T47D (cell line): ENCODE measurements at regions not wholly inside any gene's neighbourhood (a gene's known extent, or its start where the extent isn't known, plus 50 kb on each side); places are given as distances from the start of the nearest gene placed in this dataset.
"Not testable (repeated sequence)": the region's sequence is repeated elsewhere in the genome, so short reads cannot be mapped to it uniquely, and the experiment has no call there.

Experiments used
- DNase-seq, 2 experiments: peaks; one replicate each; pipeline versions ENCODE4 v3.0.0 to v3.0.0-alpha.2; 2011 to 2012; ENCODE audit warnings: low read depth in 1 of 2, low spot score in 1 of 2
- JUND ChIP-seq: IDR thresholded peaks from 2 replicates; pipeline ENCODE4 v1.6.1; 2012; ENCODE audit warnings: low read depth
- in situ Hi-C: cut with HindIII; loops from 2 replicates; pipeline ENCODE4 v1.10.0; 2016; ENCODE audit warnings: low sequenced_read_pairs, low pct_unique_long_range_greater_than_20kb

- no peak for DNase-seq
- TF ChIP-seq JUND = no peak
- in situ Hi-C loops = no loop called here
Observed at GRCh38 chr13:38415233-38415632, 65.6 kb downstream of the UFM1 start.

DNA sequence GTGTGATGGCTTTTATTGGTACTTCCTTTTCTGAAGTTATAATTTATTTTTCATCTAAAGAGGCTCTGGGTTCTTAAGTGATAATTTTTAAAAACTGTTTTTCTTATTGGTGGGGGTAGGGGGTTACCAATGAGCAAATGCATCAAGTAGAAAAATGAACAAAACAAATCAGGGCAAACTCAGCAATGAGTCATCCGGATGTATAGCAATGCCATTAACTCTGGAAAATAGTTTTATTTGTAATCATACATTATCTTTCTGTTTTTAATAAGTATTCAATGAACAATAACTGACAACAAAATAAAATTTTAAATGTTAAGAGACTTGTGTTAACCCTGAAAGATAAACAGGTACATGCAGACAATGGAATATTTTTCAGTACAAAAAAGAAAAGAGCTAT, 67.6 kb downstream of the UFM1 start:
- TF ChIP-seq JUND = no peak
- DNase-seq = no peak
- in situ Hi-C loops = no loop called here

GRCh38 chr13:38417727-38418126, 68.1 kb downstream of the UFM1 start:
- DNase-seq = peak in 1 of 2 experiments; percentile 57
- no peak for TF ChIP-seq JUND
- in situ Hi-C loops = no loop called here

DNA sequence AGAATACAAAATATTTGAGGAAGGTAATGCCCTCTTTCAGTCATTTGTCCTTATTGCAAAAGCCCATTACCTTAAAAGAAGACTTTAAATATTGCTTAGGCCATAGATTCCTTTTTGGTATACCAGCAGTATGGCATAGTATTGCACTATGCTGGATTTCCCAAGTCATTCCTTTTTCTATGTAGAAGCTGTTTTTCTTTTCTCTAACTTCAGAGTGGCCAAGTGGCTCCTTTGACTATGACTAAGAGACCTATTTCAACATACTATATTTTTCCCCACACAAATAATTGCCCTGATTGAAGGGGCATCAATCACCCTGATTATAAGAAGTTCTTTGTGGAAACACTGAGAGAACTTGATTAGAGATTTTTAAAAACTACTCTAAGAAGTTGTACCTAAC, 68.6 kb downstream of the UFM1 start:
- no peak for DNase-seq
- in situ Hi-C loops = no loop called here
- TF ChIP-seq JUND = no peak

DNA sequence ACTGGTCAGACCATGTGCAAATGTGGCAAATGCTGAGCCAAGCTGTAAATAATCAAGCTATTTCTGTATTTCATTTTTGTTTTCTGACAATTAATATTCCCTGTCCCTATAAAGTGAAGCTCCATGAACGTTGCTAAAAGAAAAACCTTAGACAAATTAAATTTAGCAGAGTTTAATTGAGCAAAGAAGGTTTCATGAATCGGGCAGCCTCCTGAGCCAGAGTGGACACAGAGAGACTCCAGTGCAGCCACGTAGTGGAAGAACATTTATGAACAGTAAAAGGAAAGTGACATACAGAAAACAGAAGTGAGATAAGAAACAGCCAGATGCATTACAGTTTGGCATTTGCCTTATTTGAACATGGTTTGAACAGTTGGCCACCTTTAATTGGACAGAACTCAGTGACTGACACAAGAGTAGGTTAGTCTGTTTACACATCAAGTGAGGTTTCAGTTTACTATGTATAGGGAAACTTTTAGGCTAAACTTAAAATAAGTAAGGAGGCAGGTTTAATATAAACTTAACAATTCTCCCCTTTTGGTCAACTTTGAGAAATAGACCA, 69.7 kb downstream of the UFM1 start:
- TF ChIP-seq JUND = no peak
- in situ Hi-C loops = no loop called here
- DNase-seq = no peak

DNA sequence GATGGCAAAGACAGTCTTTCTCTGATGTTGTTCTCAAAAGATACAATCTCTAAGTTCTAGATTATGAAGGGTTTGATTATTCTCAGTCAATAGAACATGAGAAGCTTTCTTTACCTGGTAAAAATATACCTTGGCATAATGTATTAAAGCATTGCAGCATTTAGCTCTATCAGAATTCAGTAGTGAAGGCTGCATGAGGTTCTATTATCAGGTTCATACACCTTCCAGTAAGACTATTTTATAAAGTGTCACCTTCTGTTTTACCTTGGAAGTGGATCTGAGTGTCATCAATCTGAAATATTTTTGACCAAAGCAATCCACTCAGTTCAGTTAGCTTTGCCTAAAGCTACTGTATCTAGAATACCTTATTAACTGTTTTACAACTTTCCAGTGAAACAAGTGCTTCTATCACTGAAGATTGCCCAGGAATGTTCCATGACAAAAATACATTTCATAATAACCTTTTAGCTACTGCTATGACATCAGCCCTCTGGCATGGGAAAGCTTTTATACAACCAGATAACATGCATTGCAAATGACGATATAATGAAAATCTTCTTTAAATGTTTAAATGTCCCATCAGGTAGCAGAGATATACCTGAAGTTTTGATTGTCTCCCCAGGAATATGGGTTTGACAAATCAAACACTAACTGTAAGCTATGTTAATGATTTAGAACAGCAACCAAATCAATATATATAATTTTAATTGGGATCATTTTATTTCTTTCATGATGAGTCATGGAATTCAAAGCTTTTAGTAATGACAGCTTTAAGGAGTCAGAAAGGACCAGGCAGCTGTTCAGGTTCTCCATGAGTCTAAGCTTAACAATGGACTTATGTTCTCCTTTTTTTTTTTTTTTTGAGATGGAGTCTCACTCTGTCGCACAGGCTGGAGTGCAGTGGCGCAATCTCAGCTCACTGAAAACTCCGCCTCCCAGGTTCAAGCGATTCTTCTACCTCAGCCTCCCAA, 72.2 kb downstream of the UFM1 start:
- in situ Hi-C loops = no loop called here
- no peak for TF ChIP-seq JUND

GRCh38 chr13:38429916-38430315, 80.3 kb downstream of the UFM1 start:
- in situ Hi-C loops = no loop called here
- DNase-seq = no peak
- no peak for TF ChIP-seq JUND

More for the DNA sequence above, 72.2 kb downstream of the UFM1 start:
- DNase-seq = no peak

DNA sequence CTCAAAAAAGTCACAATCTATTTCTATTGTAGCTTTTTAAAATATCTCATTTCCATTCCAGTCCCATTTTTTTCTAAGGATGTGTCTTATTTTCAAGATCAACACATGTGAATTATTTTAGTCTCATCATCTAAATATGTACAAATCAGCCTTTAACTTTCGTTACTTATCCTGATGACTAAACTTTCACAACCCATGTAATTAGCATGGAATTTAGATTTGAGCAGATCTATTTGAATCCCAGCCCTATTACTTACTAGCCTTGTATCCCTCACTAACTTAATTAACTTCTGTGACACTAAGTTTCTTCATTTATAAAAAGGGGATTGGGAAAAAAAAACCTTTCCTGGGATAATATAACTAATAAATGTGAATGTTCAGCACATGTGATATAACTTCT, 81.1 kb downstream of the UFM1 start:
- no peak for TF ChIP-seq JUND
- in situ Hi-C loops = no loop called here

DNA sequence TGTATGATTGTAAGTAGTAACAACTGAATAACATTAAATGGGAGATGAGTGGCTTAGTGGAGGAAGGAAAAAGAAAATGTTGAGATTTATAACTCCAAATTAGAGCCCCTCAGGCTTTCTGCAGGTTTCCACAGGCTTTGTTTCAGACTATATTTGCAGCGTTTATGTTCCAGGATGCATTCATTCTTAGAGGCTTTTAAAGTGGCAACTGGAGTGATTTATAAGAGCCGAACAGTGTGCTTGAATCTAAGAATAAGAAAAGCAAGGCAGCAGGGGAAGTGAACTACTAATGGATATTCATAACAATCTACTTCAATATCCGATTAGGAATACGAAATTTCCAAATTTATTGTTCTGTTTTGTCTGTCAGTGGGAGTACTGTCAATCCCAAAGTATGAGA, 91.0 kb downstream of the UFM1 start:
- DNase-seq = no peak
- in situ Hi-C loops = no loop called here
- TF ChIP-seq JUND = no peak

More for the DNA sequence above, 81.1 kb downstream of the UFM1 start:
- no peak for DNase-seq

DNA sequence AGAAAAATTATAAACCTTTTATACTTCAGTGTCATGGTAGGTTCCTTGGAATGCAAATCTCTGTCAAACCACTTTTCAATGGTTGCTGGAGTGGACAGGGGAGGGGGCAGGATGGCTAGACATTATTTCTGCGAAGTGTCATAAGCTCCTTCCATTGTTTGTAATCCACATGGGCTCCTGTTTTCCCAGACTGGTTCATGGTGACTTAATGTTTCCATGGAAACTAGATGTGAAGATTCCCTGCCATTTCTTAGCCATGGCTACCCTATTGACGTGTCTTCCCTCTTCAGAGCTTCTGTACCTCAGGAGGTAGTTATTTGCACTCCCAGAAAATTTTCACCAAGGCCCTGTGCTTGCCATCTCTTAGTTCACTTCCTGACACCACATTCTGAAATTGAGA, 95.3 kb downstream of the UFM1 start:
- no peak for TF ChIP-seq JUND
- in situ Hi-C loops = no loop called here
- no peak for DNase-seq

GRCh38 chr13:38452656-38453055, 103.0 kb downstream of the UFM1 start:
- in situ Hi-C loops = no loop called here
- DNase-seq = no peak
- TF ChIP-seq JUND = no peak

DNA sequence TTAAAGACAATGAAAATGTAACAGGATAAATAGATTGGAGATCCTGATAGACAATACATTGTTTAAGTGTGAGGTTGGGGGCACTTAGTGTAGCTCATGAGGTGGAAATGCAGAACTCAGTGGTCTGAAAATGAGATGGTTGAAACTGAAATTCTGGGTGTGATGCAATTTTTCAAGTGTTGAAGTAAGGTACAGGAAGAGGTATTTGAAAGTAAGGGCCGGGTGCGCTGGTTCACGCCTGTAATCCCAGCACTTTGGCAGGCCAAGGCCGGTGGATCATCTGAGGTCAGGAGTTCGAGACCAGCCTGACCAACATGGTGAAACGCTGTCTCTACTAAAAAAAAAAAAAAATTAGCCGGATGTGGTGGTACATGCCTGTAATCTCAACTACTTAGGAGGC, 113.0 kb downstream of the UFM1 start:
- TF ChIP-seq JUND = no peak
- in situ Hi-C loops = no loop called here
- DNase-seq = no peak

DNA sequence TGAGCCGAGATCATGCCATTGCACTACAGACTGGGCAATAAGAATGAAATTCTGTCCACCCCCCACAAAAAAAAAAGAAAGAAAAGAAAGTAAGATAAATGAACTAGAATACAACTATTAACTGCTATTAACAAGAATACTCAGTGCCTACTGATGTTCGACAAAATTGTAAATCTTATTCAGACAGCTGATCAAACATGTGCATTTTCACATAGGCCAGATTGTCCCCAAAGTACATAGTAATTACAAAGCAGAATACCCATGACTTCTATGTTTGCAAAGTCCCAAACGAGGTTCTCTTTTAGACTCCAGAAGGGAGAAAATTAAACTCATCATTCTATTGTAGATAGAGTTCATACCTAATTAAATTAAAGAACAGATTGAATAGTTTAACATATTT, 113.4 kb downstream of the UFM1 start:
- no peak for DNase-seq
- TF ChIP-seq JUND = no peak
- in situ Hi-C loops = no loop called here

DNA sequence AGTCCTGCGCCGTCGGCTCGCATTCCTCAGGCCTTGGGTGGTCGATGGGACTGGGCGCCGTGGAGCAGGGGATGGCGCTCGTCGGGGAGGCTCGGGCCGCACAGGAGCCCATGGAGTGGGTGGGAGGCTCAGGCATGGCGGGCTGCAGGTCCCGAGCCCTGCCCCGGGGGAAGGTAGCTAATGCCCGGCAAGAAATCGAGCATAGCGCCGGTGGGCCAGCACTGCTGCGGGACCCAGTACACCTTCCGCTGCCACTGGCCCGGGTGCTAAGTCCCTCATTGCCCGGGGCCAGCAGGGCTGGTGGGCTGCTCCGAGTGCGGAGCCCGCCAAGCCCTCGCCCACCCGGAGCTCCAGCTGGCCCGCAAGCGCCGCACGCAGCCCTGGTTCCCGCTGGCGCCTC, 122.8 kb downstream of the UFM1 start:
- DNase-seq, in situ Hi-C loops: not testable (repeated sequence)
